Psoas muscle (tissue), 7 donors: ENCODE measurements at regions not wholly inside any gene's neighbourhood (a gene's known extent, or its start where the extent isn't known, plus 50 kb on each side); places are given as distances from the start of the nearest gene placed in this dataset.

Source experiments
- ATAC-seq, 4 donors: fragments of 200-7000 bp; cut with Tn5 transposase; one replicate each; pipeline ENCODE4 v1.9.1; 2020; ENCODE audit warnings: moderate library complexity in 3 of 4, mild to moderate bottlenecking in 2 of 4
- DNase-seq, 2 donors: peaks; one replicate each; pipeline ENCODE4 v3.0.0-alpha.2; 2020
- H3K27ac ChIP-seq: fragments of 200-600 bp; one replicate; pipeline ENCODE4 v1.8.0; 2022
- H3K27me3 ChIP-seq, 3 donors: fragments of 200-600 bp in 1 of 3; one replicate each; pipeline versions ENCODE4 v1.6.1 to v1.8.0; 2013 to 2022; ENCODE audit warnings: low read length in 2 of 3, mild to moderate bottlenecking in 2 of 3, moderate library complexity in 1 of 3; ENCODE audit not compliant: insufficient read depth in 3 of 3
- H3K36me3 ChIP-seq, 2 donors: fragments of 200-600 bp in 1 of 2; one replicate each; pipeline versions ENCODE4 v1.6.1 to v1.8.0; 2013 to 2022; ENCODE audit warnings: low read depth in 1 of 2, mild to moderate bottlenecking in 1 of 2, moderate library complexity in 1 of 2; ENCODE audit not compliant: insufficient read depth in 1 of 2
- H3K4me1 ChIP-seq: fragments of 200-600 bp; one replicate; pipeline ENCODE4 v1.8.0; 2022
- H3K4me3 ChIP-seq: fragments of 200-600 bp; one replicate; pipeline ENCODE4 v1.8.0; 2022; ENCODE audit warnings: mild to moderate bottlenecking
- H3K9me3 ChIP-seq: fragments of 200-600 bp; one replicate; pipeline ENCODE4 v1.8.0; 2022
- CTCF ChIP-seq: fragments of 200-600 bp; IDR thresholded peaks from one replicate; pipeline ENCODE4 v1.8.0; 2022; ENCODE audit warnings: antibody characterized with exemption
- WGBS, 3 donors: extraction: QIAGEN DNeasy Blood & Tissue Kit; methylation state at CpG; one replicate each; pipeline versions ENCODE4 v1.1.6 to v1.1.7; 2013; 5-methylcytosine and 5-hydroxymethylcytosine counted together
- intact Hi-C, 2 donors: fragments of 100-400 bp; cut with DNase I; formaldehyde crosslinking; loops; one replicate each; pipeline versions ENCODE4 v1.11.0 to v1.14.2; 2022
- donor health status: healthy with polysubstance abuse.
- donor health status: DM: no; HTN: no; CAD: no; lungs with moderate emphysema.
- donor health status: Bipolar disorder and iron deficiency.
- donor health status: healthy.
- donor health status: DM: yes; HTN: yes; CAD: no.
- donor health status: DM: no; HTN: no; CAD: no.
- donor health status: DM: yes; HTN: yes; CAD: no.

DNA sequence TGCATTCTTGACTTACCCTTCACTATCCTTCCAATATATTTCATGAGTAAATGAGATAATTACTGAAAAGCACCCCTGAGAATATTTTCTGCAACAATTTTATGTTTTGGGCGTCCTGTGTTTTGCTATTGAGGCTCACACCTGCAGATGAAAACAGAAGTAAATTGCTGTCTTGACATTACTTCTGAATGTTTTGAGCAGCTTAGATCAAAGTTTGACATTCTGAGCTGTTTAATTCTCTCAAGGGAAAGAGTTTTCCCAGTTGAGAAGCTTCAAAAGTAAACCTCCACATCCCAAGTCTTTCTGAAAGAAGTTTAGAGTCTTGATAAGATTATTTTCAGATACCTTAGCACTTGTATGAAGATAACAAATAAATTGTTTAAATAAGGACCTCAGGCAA lies 1667.2 kb upstream of the SLC10A2 start:
- no peak for TF ChIP-seq CTCF
- Histone ChIP-seq H3K36me3 (no peaks in the 10 kb centered on the region), H3K4me1 (no peaks in the 10 kb centered on the region), H3K27me3 (no peaks in the 10 kb centered on the region), H3K9me3 (no peaks in the 10 kb centered on the region), H3K27ac (no peak overlapping the region), H3K4me3 (no peak overlapping the region)
- no peak for DNase-seq
- WGBS, 3 donors: 81 to 86% (median 82%) methylated on average over 1 of the region's 1 CpG
- ATAC-seq: no peak
- intact Hi-C loops: no loop called here

DNA sequence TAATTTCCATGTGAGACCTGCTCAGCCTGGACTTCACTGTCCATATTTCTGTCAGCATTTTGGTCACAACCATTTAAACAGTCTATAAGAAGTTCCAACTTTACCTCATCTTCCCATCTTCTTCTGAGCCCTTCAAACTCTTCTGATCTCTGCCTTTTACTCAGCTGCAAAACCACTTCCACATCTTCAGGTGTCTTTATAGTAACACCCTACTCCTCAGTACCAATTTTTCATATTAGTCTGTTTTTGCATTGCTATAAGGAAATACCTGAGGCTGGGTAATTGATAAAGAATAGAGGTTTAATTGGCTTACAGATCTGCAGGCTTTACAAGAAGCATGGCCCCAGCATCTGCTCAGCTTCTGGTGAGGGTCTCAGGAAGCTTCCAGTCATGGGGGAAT lies 1648.9 kb upstream of the SLC10A2 start:
- TF ChIP-seq CTCF: no peak
- intact Hi-C loops: no loop called here
- no peak for DNase-seq
- Histone ChIP-seq H3K4me3 (no peak overlapping the region), H3K9me3 (no peaks in the 10 kb centered on the region), H3K27me3 (no peaks in the 10 kb centered on the region), H3K36me3 (no peaks in the 10 kb centered on the region), H3K4me1 (no peaks in the 10 kb centered on the region), H3K27ac (no peak overlapping the region)
- no peak for ATAC-seq

- WGBS, 3 donors: 90 to 93% (median 91%) methylated on average over 7 of the region's 7 CpGs
- no peak overlapping the region for H3K4me3 ChIP-seq
- DNase-seq (no peak), ATAC-seq (no peak)
- no peak overlapping the region for H3K27ac ChIP-seq
- H3K36me3 ChIP-seq: no peaks in the 10 kb centered on the region
- no peak for TF ChIP-seq CTCF
- H3K27me3 ChIP-seq: peaks cover 0 to 2% (median 0%) of the 10 kb centered on the region in 3 donors
- no peaks in the 10 kb centered on the region for H3K9me3 ChIP-seq
- intact Hi-C loops: no loop called here
- H3K4me1 ChIP-seq: no peaks in the 10 kb centered on the region
These were observed 1639.0 kb upstream of the SLC10A2 start for GRCh38 chr13:104705031-104705750.

GRCh38 chr13:104701591-104701990 lies 1635.4 kb upstream of the SLC10A2 start:
- ATAC-seq (no peak), DNase-seq (no peak)
- Histone ChIP-seq H3K9me3 (no peaks in the 10 kb centered on the region), H3K4me1 (no peaks in the 10 kb centered on the region), H3K27me3 (peaks cover 0 to 2% (median 0%) of the 10 kb centered on the region in 3 donors), H3K36me3 (no peaks in the 10 kb centered on the region), H3K27ac (no peak overlapping the region), H3K4me3 (no peak overlapping the region)
- WGBS, 3 donors: 55 to 59% (median 57%) methylated on average over 3 of the region's 3 CpGs
- intact Hi-C loops: no loop called here
- no peak for TF ChIP-seq CTCF

GRCh38 chr13:104694397-104694796 lies 1628.2 kb upstream of the SLC10A2 start:
- ATAC-seq (no peak), DNase-seq (no peak)
- H3K36me3 ChIP-seq: no peaks in the 10 kb centered on the region
- intact Hi-C loops: no loop called here
- H3K4me1 ChIP-seq: no peaks in the 10 kb centered on the region
- H3K27ac ChIP-seq: no peak overlapping the region
- no peaks in the 10 kb centered on the region for H3K9me3 ChIP-seq
- no peak for TF ChIP-seq CTCF
- no peaks in the 10 kb centered on the region for H3K27me3 ChIP-seq
- no peak overlapping the region for H3K4me3 ChIP-seq
